Ovary (tissue), 3 donors: ENCODE measurements at regions not wholly inside any gene's neighbourhood (a gene's known extent, or its start where the extent isn't known, plus 50 kb on each side); places are given as distances from the start of the nearest gene placed in this dataset.

ENCODE experiments used
- CTCF ChIP-seq, 3 donors: fragments of 450-650 bp in 2 of 3; fragments of 200-600 bp in 1 of 3; IDR thresholded peaks; one replicate each; pipeline versions ENCODE4 v1.5.1 to v1.8.0; 2016 to 2022; ENCODE audit warnings: antibody characterized with exemption in 3 of 3, mild to moderate bottlenecking in 1 of 3
- EP300 ChIP-seq: sonication (generic); formaldehyde crosslinking; IDR thresholded peaks from one replicate; pipeline ENCODE4 v1.6.1; 2017; ENCODE audit warnings: antibody characterized with exemption
- POLR2A ChIP-seq: fragments of 450-650 bp; IDR thresholded peaks from one replicate; pipeline ENCODE4 v1.6.1; 2017; ENCODE audit warnings: antibody characterized with exemption, mild to moderate bottlenecking, moderate library complexity
- donor health status: DM: no; HTN: no; CAD: no.

- TF ChIP-seq CTCF (IDR thresholded peaks at IDR 0.05) (no peak), EP300 (no peak), POLR2A (no peak)
Measured at GRCh38 chr1:203932556-203932955, 71.2 kb downstream of the SNRPE start.
